ENCODE measurements at regions not wholly inside any gene's neighbourhood (a gene's known extent, or its start where the extent isn't known, plus 50 kb on each side); places are given as distances from the start of the nearest gene placed in this dataset.

- Histone ChIP-seq H3K9me2 (ENCODE audit: low read depth, low read length) (no peaks in the 10 kb centered on the region), H4K20me1 (ENCODE audit: insufficient read depth, low read length) (no peaks in the 10 kb centered on the region), H3K4me3 (ENCODE audit: low read depth, low read length, poor library complexity, severe bottlenecking) (no peak overlapping the region), H3K9ac (ENCODE audit: low read length) (no peak overlapping the region), H3K9me3 (ENCODE audit: low read length) (no peaks in the 10 kb centered on the region), H3K4me2 (ENCODE audit: low read length) (no peak overlapping the region), H3K79me2 (ENCODE audit: insufficient read depth, low read length) (no peaks in the 10 kb centered on the region), H2AFZ (ENCODE audit: low read length) (no peak overlapping the region), H3K27me3 (ENCODE audit: insufficient read depth, low read length) (no peaks in the 10 kb centered on the region), H3K36me3 (ENCODE audit: insufficient read depth, low read length) (no peaks in the 10 kb centered on the region), H3K4me1 (ENCODE audit: insufficient read depth, low read length, severe bottlenecking) (no peaks in the 10 kb centered on the region), H3F3A (ENCODE audit: insufficient read depth, low read length) (no peaks in the 10 kb centered on the region), H3K27ac (ENCODE audit: low read depth, low read length, poor library complexity, severe bottlenecking) (no peak overlapping the region)
- TF ChIP-seq CTCF (IDR thresholded peaks at IDR 0.05; ENCODE audit: low read length) = no peak
- no peak for TF ChIP-seq EZH2 (IDR thresholded peaks at IDR 0.05; ENCODE audit: borderline replicate concordance, low read length)
Measured at GRCh38 chr17:72064606-72065193, 56.1 kb upstream of the SOX9 start.

- no peak for TF ChIP-seq EZH2 (IDR thresholded peaks at IDR 0.05; ENCODE audit: borderline replicate concordance, low read length)
- TF ChIP-seq CTCF (IDR thresholded peaks at IDR 0.05; ENCODE audit: low read length) = no peak
Measured at GRCh38 chr17:72065556-72065955, 55.3 kb upstream of the SOX9 start.

GRCh38 chr17:72068643-72069042 lies 52.2 kb upstream of the SOX9 start:
- Histone ChIP-seq H3K4me2 (ENCODE audit: low read length) (no peak overlapping the region), H3K4me3 (ENCODE audit: low read depth, low read length, poor library complexity, severe bottlenecking) (no peak overlapping the region), H3K9ac (ENCODE audit: low read length) (no peak overlapping the region), H3K27me3 (ENCODE audit: insufficient read depth, low read length) (no peaks in the 10 kb centered on the region), H3K79me2 (ENCODE audit: insufficient read depth, low read length) (no peaks in the 10 kb centered on the region), H4K20me1 (ENCODE audit: insufficient read depth, low read length) (no peaks in the 10 kb centered on the region), H3K4me1 (ENCODE audit: insufficient read depth, low read length, severe bottlenecking) (no peaks in the 10 kb centered on the region), H3K9me3 (ENCODE audit: low read length) (no peaks in the 10 kb centered on the region), H2AFZ (ENCODE audit: low read length) (no peak overlapping the region), H3K27ac (ENCODE audit: low read depth, low read length, poor library complexity, severe bottlenecking) (no peak overlapping the region), H3K36me3 (ENCODE audit: insufficient read depth, low read length) (no peaks in the 10 kb centered on the region), H3F3A (ENCODE audit: insufficient read depth, low read length) (no peaks in the 10 kb centered on the region), H3K9me2 (ENCODE audit: low read depth, low read length) (no peaks in the 10 kb centered on the region)
- TF ChIP-seq EZH2 (IDR thresholded peaks at IDR 0.05; ENCODE audit: borderline replicate concordance, low read length) = no peak
- TF ChIP-seq CTCF (IDR thresholded peaks at IDR 0.05; ENCODE audit: low read length) = no peak

More at GRCh38 chr17:72065556-72065955, 55.3 kb upstream of the SOX9 start:
- H3K27me3 ChIP-seq (ENCODE audit: insufficient read depth, low read length) = no peaks in the 10 kb centered on the region
- no peaks in the 10 kb centered on the region for H3K9me3 ChIP-seq (ENCODE audit: low read length)
- H3K9ac ChIP-seq (ENCODE audit: low read length) = no peak overlapping the region
- H3K9me2 ChIP-seq (ENCODE audit: low read depth, low read length) = no peaks in the 10 kb centered on the region
- H2AFZ ChIP-seq (ENCODE audit: low read length) = no peak overlapping the region
- no peaks in the 10 kb centered on the region for H3K36me3 ChIP-seq (ENCODE audit: insufficient read depth, low read length)
- H3K27ac ChIP-seq (ENCODE audit: low read depth, low read length, poor library complexity, severe bottlenecking) = no peak overlapping the region
- no peaks in the 10 kb centered on the region for H3F3A ChIP-seq (ENCODE audit: insufficient read depth, low read length)
- H3K4me3 ChIP-seq (ENCODE audit: low read depth, low read length, poor library complexity, severe bottlenecking) = no peak overlapping the region
- H3K79me2 ChIP-seq (ENCODE audit: insufficient read depth, low read length) = no peaks in the 10 kb centered on the region
- no peak overlapping the region for H3K4me2 ChIP-seq (ENCODE audit: low read length)
- no peaks in the 10 kb centered on the region for H4K20me1 ChIP-seq (ENCODE audit: insufficient read depth, low read length)
- no peaks in the 10 kb centered on the region for H3K4me1 ChIP-seq (ENCODE audit: insufficient read depth, low read length, severe bottlenecking)

All from OCI-LY1 (cell line).